ENCODE measurements at regions not wholly inside any gene's neighbourhood (a gene's known extent, or its start where the extent isn't known, plus 50 kb on each side); places are given as distances from the start of the nearest gene placed in this dataset.

DNA sequence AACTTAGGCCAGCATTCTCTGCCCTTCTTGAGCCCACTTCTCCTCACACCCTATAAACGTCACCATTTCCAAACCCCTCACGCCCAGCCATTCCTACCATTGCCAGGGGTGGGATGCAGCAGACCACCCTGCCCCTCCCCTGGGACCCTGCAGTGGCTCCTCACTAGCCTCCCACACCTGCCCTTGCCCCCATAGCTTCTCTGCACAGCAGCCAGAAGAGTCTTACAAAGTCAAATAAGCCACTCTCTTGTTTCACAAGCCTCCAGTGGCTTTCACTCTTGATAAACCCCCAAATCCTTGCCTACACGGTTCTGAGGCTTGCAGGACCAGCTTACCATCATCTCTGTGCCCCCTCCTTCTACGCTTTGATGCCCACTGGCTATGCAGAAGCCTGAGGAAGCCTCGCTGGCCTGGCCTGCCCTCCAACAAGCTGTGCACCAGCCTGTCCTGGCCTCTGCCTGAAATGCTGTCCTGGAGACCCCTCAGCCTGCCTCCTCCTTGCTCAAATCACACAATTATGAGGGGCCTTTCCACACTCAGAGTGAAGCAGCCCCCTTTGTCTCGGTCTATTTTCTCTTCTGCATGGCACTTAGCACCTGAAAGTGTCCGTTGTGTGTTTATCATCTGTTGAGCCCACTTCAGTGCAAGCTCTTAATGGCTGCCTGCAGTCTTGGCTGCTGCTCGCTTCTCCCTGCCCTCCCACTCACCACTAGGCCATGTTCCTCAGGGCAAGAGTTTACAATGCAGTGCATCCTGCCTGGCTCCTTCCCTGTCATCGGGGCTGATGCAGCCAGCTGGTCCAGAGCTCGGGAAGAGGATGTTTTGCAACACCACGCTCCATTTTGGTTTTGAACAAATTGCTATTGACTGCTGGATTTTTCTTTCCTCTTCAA, 82.6 kb upstream of the RGPD5 start:
- no peak for TF ChIP-seq CTCF (conservative IDR thresholded peaks at IDR 0.05; ENCODE audit: low read depth, low read length)
- TF ChIP-seq EZH2phosphoT487 (IDR thresholded peaks at IDR 0.05; ENCODE audit: borderline replicate concordance, low read length): no peak
